Choroid plexus epithelial cell (primary cell): ENCODE measurements at regions not wholly inside any gene's neighbourhood (a gene's known extent, or its start where the extent isn't known, plus 50 kb on each side); places are given as distances from the start of the nearest gene placed in this dataset.
A peak's percentile ranks its signal among the peaks of the same experiment; 100 is the strongest.

ENCODE experiments used
- DNase-seq: peaks from one replicate; pipeline ENCODE4 v3.0.0-alpha.2; 2010; ENCODE audit warnings: low read depth
- H3K4me3 ChIP-seq: 2 replicates; pipeline ENCODE4 v1.5.1; 2011; ENCODE audit warnings: low read depth, mild to moderate bottlenecking, control low read depth, low read length, moderate library complexity
- CTCF ChIP-seq: conservative IDR thresholded peaks from 2 replicates; pipeline ENCODE4 v1.5.1; 2011; ENCODE audit warnings: low read depth, mild to moderate bottlenecking, control low read depth, inconsistent platforms, low read length, moderate library complexity

- H3K4me3 ChIP-seq, result no peak overlapping the region
- no peak for TF ChIP-seq CTCF
- peak; percentile 93 for DNase-seq
Observed at GRCh38 chr13:93146584-93147297, 79.9 kb upstream of the GPC6 start.

DNA sequence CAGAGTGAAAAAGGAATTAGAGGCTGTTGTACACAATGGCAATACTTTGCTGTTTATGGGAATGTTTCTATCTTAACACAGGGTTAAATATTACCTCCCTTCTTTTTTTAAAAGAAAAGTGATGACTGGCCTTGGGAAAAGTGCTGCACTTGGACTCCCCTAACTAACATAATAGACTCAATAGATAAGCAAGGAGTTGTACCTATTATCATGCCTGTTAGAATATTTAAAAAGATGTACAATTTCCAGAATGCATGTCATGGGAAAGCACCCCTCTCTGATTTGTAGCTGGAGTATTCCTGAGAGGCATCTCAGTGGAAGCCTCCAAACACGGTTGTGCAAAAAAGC, 79.3 kb upstream of the GPC6 start:
- DNase-seq, result peak; percentile 40
- H3K4me3 ChIP-seq, result no peak overlapping the region
- TF ChIP-seq CTCF, result no peak

DNA sequence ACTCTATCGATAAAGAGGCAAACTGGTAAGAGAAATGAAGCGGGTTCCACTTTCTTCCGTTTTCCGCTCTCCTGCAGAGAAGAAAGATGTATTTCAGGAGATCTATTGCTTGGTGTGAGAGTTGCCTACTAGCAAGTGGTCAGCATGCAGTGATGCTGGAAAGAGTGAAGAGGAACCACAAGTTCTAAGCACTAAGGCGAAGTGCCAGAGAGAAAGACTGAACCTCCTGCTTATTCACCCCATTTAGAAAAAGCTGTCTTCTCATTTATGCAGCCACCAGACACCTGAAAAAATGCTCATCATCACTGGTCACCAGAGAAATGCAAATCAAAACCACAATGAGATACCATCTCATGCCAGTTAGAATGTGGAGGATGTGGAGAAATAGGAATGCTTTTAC, 78.7 kb upstream of the GPC6 start:
- no peak for TF ChIP-seq CTCF
- DNase-seq, result no peak
- no peak overlapping the region for H3K4me3 ChIP-seq

GRCh38 chr13:93151277-93151676, 75.3 kb upstream of the GPC6 start:
- DNase-seq, result peak; percentile 96
- no peak for TF ChIP-seq CTCF
- no peak overlapping the region for H3K4me3 ChIP-seq

- DNase-seq, result no peak
- TF ChIP-seq CTCF, result no peak
- no peak overlapping the region for H3K4me3 ChIP-seq
Observed at GRCh38 chr13:93158565-93158964, 68.0 kb upstream of the GPC6 start.

DNA sequence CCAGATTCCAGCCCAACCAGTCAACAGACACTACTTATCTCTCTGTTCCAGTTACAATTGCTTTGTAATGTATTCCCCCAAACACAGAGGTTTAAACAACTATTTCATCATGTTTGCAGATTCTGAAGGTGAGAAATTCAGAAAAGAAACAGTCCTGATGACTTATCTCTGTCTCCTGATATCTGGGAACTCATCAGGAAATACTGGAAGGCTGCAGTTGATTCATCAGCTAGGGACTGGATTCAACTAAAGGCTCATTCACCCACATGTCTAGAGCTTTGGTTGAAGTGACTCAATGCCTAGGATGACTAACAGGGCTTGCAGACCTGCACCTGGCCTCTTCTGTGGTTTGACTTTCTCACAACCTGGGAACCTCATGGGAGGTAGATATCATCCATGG, 56.6 kb upstream of the GPC6 start:
- H3K4me3 ChIP-seq, result no peak overlapping the region
- no peak for TF ChIP-seq CTCF
- peak; percentile 89 for DNase-seq

- peak; percentile 32 for TF ChIP-seq CTCF
- H3K4me3 ChIP-seq, result no peak overlapping the region
- no peak for DNase-seq
Observed at GRCh38 chr13:93172109-93172508, 54.5 kb upstream of the GPC6 start.
